HepG2 (cell line): ENCODE measurements at regions not wholly inside any gene's neighbourhood (a gene's known extent, or its start where the extent isn't known, plus 50 kb on each side); places are given as distances from the start of the nearest gene placed in this dataset.

Source experiments
- MTF1 ChIP-seq: sonication (generic); formaldehyde crosslinking; IDR thresholded peaks from 2 replicates; pipeline ENCODE4 v1.5.0; 2020; ENCODE audit warnings: missing genetic modification reagents
- POLR2AphosphoS5 ChIP-seq: IDR thresholded peaks from 2 replicates; pipeline ENCODE4 v1.6.1; 2012; ENCODE audit warnings: low read depth, low read length
- ZNF251 ChIP-seq: sonication (generic); formaldehyde crosslinking; IDR thresholded peaks from 2 replicates; pipeline ENCODE4 v1.9.0; 2021; ENCODE audit warnings: mild to moderate bottlenecking, missing genetic modification reagents
- ZNF501 ChIP-seq: sonication (generic); formaldehyde crosslinking; IDR thresholded peaks from 2 replicates; pipeline ENCODE4 v1.5.1; 2020; ENCODE audit warnings: mild to moderate bottlenecking, moderate library complexity, missing genetic modification reagents

DNA sequence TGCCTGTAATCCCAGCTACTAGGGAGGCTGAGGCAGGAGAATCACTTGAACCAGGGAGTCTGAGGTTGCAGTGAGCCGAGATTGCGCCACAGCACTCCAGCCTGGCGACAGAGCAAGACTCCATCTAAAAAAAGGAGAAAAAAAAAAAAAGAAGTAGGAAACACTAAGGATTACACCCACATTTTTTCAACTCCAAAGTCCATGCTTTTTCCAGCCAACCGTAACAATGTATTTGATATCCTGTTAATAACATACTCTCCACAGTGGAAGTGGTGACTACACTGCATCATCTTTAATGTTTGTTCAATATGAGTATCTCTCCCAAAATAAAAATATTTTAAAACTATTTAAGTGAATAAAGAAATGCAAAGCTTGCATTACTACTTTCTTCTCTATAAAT, 481.6 kb upstream of the ACVR2A start:
- no peak for TF ChIP-seq ZNF251 (CRISPR knock-in tag)
- TF ChIP-seq POLR2AphosphoS5, result no peak
- TF ChIP-seq ZNF501 (CRISPR knock-in tag), result no peak
- TF ChIP-seq MTF1 (CRISPR knock-in tag), result no peak
